Fibroblast of pulmonary artery (primary cell): ENCODE measurements at regions not wholly inside any gene's neighbourhood (a gene's known extent, or its start where the extent isn't known, plus 50 kb on each side); places are given as distances from the start of the nearest gene placed in this dataset.

Experiments used
- DNase-seq: peaks from one replicate; pipeline ENCODE4 v3.0.0-alpha.2; 2010; ENCODE audit warnings: low read depth
- H3K4me3 ChIP-seq: replicated peaks from 2 replicates; pipeline ENCODE4 v1.5.1; 2011; ENCODE audit warnings: low read depth, mild to moderate bottlenecking, control low read depth, low read length, moderate library complexity
- TF ChIP-seq, protein P1 (sequence below): IDR thresholded peaks from 2 replicates; pipeline ENCODE4 v1.5.1; 2011; ENCODE audit warnings: mild to moderate bottlenecking, control low read depth, low read length, inconsistent platforms; ENCODE audit errors: missing control alignments

DNA sequence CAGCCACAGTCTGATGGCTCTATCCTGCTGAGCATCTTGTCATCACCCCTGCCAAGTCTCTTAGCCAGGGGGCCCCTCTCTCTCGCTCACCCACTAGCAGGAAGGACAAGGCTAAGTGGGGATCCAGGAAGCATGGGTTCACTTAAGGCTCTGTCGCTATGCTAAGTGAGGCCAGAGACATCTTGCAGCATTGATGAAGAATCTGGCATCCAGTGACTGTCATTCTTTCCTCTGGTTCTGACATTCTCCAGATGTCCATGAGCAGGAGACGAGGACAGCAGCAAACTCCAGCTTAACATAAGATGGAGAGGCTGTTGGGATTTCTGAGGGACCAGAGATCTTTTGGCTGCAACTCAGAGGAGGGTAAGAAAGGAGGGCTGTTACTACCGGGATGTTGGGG, 230.2 kb downstream of the TSHZ3 start:
- no peak overlapping the region for H3K4me3 ChIP-seq
- TF ChIP-seq, protein P1, sequence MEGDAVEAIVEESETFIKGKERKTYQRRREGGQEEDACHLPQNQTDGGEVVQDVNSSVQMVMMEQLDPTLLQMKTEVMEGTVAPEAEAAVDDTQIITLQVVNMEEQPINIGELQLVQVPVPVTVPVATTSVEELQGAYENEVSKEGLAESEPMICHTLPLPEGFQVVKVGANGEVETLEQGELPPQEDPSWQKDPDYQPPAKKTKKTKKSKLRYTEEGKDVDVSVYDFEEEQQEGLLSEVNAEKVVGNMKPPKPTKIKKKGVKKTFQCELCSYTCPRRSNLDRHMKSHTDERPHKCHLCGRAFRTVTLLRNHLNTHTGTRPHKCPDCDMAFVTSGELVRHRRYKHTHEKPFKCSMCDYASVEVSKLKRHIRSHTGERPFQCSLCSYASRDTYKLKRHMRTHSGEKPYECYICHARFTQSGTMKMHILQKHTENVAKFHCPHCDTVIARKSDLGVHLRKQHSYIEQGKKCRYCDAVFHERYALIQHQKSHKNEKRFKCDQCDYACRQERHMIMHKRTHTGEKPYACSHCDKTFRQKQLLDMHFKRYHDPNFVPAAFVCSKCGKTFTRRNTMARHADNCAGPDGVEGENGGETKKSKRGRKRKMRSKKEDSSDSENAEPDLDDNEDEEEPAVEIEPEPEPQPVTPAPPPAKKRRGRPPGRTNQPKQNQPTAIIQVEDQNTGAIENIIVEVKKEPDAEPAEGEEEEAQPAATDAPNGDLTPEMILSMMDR: no peak
- no peak for DNase-seq

DNA sequence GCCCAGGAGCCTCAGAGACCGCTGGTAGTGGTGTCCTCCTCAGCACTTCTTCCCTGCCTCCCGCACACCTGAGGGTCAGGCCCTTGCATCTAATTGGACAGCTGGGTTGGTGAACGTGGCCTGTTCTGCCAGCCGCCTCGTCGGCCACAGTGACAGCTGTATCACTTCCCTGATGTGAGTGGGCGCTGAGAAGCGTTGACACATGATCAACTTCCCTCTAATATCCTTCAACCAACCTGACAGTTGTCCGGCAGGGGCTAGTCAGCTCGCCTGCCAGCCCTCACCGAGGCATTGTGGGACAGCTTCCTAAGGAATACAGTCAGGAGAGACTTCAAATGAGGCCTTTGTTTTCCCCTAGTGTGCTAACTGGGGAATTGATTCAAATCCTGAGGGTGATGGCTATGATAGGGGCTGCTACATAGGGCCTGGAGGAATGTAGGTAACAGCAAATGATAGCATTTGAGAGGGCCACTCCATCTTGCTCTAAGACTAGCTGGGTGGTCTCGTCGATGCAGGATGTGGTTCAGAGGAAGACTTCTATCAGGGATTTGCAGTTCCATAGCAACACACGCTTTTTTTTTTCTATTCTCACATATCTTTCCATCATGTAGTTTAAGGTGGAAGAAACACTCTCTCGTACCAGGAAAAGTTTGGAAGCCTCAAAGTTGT, 230.8 kb downstream of the TSHZ3 start:
- no peak for DNase-seq
- H3K4me3 ChIP-seq: no peak overlapping the region
- TF ChIP-seq, protein P1: no peak

DNA sequence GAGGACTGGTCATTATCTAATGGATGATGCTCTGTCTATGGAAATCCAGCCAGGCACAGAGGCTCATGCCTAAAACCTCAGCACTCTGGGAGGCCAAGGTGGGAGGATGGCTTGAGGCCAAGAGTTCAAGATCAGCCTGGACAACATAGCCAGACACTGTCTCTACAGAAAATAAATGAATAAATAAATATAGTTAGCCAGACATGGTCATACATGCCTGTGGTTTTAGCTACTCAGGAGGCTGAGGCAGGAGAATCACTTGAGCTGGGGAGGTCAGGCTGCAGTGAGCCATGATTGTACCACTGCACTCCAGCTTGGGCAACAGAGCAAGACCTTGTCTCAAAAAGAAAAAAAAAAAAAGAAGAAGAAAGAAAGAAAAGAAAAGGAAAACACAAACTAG, 234.7 kb downstream of the TSHZ3 start:
- DNase-seq: no peak
- TF ChIP-seq, protein P1: no peak
- H3K4me3 ChIP-seq: no peak overlapping the region

DNA sequence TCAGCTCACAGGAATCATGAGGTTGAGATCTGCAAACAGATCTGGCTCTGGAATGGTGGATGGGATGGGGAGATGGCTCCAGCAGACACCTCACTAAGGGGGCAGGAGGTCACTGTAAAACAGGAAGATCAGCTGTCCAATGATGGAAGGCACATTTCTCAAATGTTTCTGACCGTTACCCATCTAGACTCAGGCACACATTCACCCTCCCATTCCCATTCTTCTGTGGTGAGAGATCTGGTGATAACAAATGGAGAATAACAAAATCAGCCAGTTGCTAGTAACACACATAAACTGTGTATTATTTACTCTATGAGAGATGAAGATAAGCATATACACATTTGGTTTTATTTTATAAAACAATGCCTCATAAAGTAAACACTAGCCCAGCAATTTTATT, 235.9 kb downstream of the TSHZ3 start:
- no peak for DNase-seq
- no peak overlapping the region for H3K4me3 ChIP-seq
- TF ChIP-seq, protein P1: no peak

DNA sequence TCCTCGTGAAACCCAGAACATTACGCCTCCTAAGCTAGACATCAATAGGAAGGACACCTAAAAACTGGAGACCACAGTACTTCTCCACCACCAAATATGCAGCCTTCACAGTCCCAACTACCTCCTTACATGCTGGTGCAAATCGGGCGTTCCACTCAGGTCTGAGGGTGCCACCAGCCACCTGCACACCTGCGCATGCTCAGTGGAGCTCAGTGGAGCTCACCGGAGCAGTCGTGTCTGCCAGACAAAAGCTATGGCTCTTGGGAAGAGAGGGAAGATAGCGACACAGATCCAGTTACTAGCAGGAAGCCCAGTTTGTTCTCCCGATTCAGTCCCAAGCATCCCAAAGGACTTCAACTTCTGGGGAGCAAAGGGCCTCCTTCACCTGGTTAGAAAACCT, 237.1 kb downstream of the TSHZ3 start:
- no peak for DNase-seq
- H3K4me3 ChIP-seq: no peak overlapping the region
- TF ChIP-seq, protein P1: no peak

DNA sequence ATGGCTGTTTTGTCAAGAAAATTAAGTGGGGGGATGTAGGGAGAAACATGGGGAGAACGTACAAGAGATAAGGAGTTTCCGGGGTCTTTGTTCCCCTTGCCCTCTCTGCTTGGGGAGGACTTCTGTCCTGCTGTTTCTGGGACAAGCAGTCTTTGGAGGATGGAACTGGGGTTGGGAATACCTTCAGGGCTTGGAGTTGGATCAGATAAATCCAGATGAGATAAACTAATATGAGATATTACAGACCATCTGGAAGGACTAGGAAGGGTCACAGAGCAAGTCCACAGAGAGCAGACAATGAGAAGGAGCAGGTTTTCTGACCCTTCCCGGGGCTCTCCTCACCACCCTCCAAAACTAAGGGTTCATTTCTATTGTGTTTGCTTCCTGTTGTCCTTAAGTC, 237.5 kb downstream of the TSHZ3 start:
- H3K4me3 ChIP-seq: no peak overlapping the region
- TF ChIP-seq, protein P1: no peak
- DNase-seq: no peak

DNA sequence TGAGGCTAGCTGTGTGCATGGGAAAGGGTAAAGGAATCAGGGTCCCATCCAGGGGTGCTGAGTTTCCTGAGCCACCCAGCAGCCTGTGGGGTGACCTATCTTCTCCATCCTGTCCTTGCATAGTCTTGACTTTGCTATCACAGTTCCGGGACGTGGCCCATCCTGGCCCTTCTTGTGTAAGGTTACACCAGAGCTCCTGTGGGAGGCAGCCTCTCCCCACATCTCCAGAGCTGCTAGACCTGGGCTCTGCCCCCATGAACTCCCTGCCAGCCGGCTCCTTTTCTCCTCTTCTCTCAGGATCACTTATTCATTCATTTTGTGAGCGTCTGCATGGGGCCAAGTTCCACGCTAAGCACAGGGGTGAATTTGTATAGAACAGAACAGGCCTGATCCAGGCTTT, 238.9 kb downstream of the TSHZ3 start:
- no peak overlapping the region for H3K4me3 ChIP-seq
- DNase-seq: peak; percentile 65
- TF ChIP-seq, protein P1: peak; percentile 46
